ENCODE measurements at regions not wholly inside any gene's neighbourhood (a gene's known extent, or its start where the extent isn't known, plus 50 kb on each side); places are given as distances from the start of the nearest gene placed in this dataset.

DNA sequence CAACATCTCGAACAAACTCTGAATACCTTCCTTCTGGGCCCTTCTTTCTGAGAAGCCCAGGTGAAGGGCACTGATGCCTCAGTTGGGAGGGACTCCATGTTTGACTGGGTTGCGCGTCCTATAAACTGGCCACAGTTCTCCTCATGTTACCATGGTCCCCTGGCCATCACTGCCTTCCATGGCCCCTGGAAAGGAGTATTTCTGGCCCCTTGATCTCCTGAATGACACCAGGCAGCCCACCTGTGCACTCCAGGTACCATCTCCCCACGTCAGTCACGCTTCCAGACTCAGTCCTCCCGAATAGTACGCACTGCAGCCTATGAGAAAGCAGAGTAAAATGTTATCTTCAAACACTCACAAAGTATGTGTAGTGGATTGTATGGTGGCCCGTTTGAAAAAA, 73.9 kb downstream of the ACKR3 start:
- TF ChIP-seq LEF1 (IDR thresholded peaks at IDR 0.05; ENCODE audit: borderline replicate concordance): no peak
- no peak for TF ChIP-seq FOXA1 (IDR thresholded peaks at IDR 0.05)
- TF ChIP-seq NFRKB (IDR thresholded peaks at IDR 0.05): no peak
- no peak for TF ChIP-seq SP1 (IDR thresholded peaks at IDR 0.05)
- no peak for TF ChIP-seq FOXM1 (IDR thresholded peaks at IDR 0.05; ENCODE audit: borderline replicate concordance)
- no peak for TF ChIP-seq SUZ12 (IDR thresholded peaks at IDR 0.05)
- no peak for TF ChIP-seq HDGF (IDR thresholded peaks at IDR 0.05; ENCODE audit: borderline replicate concordance)
- TF ChIP-seq, protein P1, sequence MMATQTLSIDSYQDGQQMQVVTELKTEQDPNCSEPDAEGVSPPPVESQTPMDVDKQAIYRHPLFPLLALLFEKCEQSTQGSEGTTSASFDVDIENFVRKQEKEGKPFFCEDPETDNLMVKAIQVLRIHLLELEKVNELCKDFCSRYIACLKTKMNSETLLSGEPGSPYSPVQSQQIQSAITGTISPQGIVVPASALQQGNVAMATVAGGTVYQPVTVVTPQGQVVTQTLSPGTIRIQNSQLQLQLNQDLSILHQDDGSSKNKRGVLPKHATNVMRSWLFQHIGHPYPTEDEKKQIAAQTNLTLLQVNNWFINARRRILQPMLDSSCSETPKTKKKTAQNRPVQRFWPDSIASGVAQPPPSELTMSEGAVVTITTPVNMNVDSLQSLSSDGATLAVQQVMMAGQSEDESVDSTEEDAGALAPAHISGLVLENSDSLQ (IDR thresholded peaks at IDR 0.05): no peak
- TF ChIP-seq FOXK2 (IDR thresholded peaks at IDR 0.05): no peak

Measured in HEK293T (cell line).